ENCODE measurements at regions not wholly inside any gene's neighbourhood (a gene's known extent, or its start where the extent isn't known, plus 50 kb on each side); places are given as distances from the start of the nearest gene placed in this dataset.

GRCh38 chr13:68749796-68750195, 1357.8 kb upstream of the ATXN8OS start:
- no peak for TF ChIP-seq CTCF (IDR thresholded peaks at IDR 0.05)
- DNase-seq (ENCODE audit: low spot score), result no peak

GRCh38 chr13:68748038-68748437, 1359.6 kb upstream of the ATXN8OS start:
- Mint-ChIP-seq H3K36me3 (ENCODE audit: low read depth) (peaks cover 1% of the 10 kb centered on the region), H3K27ac (ENCODE audit: unreplicated experiment) (no peak overlapping the region), H3K9me3 (ENCODE audit: low read depth) (peaks cover 2% of the 10 kb centered on the region), H3K27me3 (ENCODE audit: low read depth) (no peaks in the 10 kb centered on the region), H3K4me1 (ENCODE audit: low read depth) (peaks cover 4% of the 10 kb centered on the region), H3K4me3 (ENCODE audit: unreplicated experiment) (no peak overlapping the region)
- no peak for TF ChIP-seq CTCF (IDR thresholded peaks at IDR 0.05)
- DNase-seq (ENCODE audit: low spot score), result no peak

More at GRCh38 chr13:68749796-68750195, 1357.8 kb upstream of the ATXN8OS start:
- H3K4me3 Mint-ChIP-seq (ENCODE audit: unreplicated experiment), result no peak overlapping the region
- H3K27ac Mint-ChIP-seq (ENCODE audit: unreplicated experiment), result no peak overlapping the region
- no peaks in the 10 kb centered on the region for H3K36me3 Mint-ChIP-seq (ENCODE audit: low read depth)
- H3K9me3 Mint-ChIP-seq (ENCODE audit: low read depth), result peaks cover 5% of the 10 kb centered on the region
- no peaks in the 10 kb centered on the region for H3K27me3 Mint-ChIP-seq (ENCODE audit: low read depth)
- H3K4me1 Mint-ChIP-seq (ENCODE audit: low read depth), result peaks cover 4% of the 10 kb centered on the region

GRCh38 chr13:68745502-68745901, 1362.1 kb upstream of the ATXN8OS start:
- DNase-seq (ENCODE audit: low spot score), result no peak
- H3K27ac Mint-ChIP-seq (ENCODE audit: unreplicated experiment), result no peak overlapping the region
- H3K9me3 Mint-ChIP-seq (ENCODE audit: low read depth), result peaks cover 2% of the 10 kb centered on the region
- no peak overlapping the region for H3K4me3 Mint-ChIP-seq (ENCODE audit: unreplicated experiment)
- no peaks in the 10 kb centered on the region for H3K27me3 Mint-ChIP-seq (ENCODE audit: low read depth)
- peaks cover 1% of the 10 kb centered on the region for H3K36me3 Mint-ChIP-seq (ENCODE audit: low read depth)
- H3K4me1 Mint-ChIP-seq (ENCODE audit: low read depth), result peaks cover 4% of the 10 kb centered on the region
- no peak for TF ChIP-seq CTCF (IDR thresholded peaks at IDR 0.05)

- TF ChIP-seq CTCF (IDR thresholded peaks at IDR 0.05), result no peak
- Mint-ChIP-seq H3K27me3 (ENCODE audit: low read depth) (no peaks in the 10 kb centered on the region), H3K4me3 (ENCODE audit: unreplicated experiment) (no peak overlapping the region), H3K36me3 (ENCODE audit: low read depth) (no peaks in the 10 kb centered on the region), H3K27ac (ENCODE audit: unreplicated experiment) (no peak overlapping the region), H3K9me3 (ENCODE audit: low read depth) (peaks cover 2% of the 10 kb centered on the region), H3K4me1 (ENCODE audit: low read depth) (peaks cover 10% of the 10 kb centered on the region)
- no peak for DNase-seq (ENCODE audit: low spot score)
Observed at GRCh38 chr13:68736961-68737360, 1370.7 kb upstream of the ATXN8OS start.

GRCh38 chr13:68727798-68728197, 1379.8 kb upstream of the ATXN8OS start:
- Mint-ChIP-seq H3K4me3 (ENCODE audit: unreplicated experiment) (no peak overlapping the region), H3K36me3 (ENCODE audit: low read depth) (no peaks in the 10 kb centered on the region), H3K4me1 (ENCODE audit: low read depth) (no peaks in the 10 kb centered on the region), H3K27me3 (ENCODE audit: low read depth) (no peaks in the 10 kb centered on the region), H3K9me3 (ENCODE audit: low read depth) (peaks cover 4% of the 10 kb centered on the region), H3K27ac (ENCODE audit: unreplicated experiment) (no peak overlapping the region)
- TF ChIP-seq CTCF (IDR thresholded peaks at IDR 0.05), result no peak
- no peak for DNase-seq (ENCODE audit: low spot score)
